Peyer's patch (tissue), 4 donors: ENCODE measurements at regions not wholly inside any gene's neighbourhood (a gene's known extent, or its start where the extent isn't known, plus 50 kb on each side); places are given as distances from the start of the nearest gene placed in this dataset.

Experiments
- POLR2A ChIP-seq, 2 donors: fragments of 450-650 bp; IDR thresholded peaks; one replicate each; pipeline ENCODE4 v1.5.1; 2017; ENCODE audit warnings: antibody characterized with exemption in 2 of 2, mild to moderate bottlenecking in 2 of 2, moderate library complexity in 2 of 2
- TF ChIP-seq, protein P1 (sequence below), 6 experiments: fragments of 450-650 bp in 4 of 6; fragments of 200-600 bp in 2 of 6; sonication (generic) in 1 of 6; IDR thresholded peaks; one replicate each; pipeline ENCODE4 v1.5.1; 2017 to 2019; ENCODE audit warnings: antibody characterized with exemption in 6 of 6, mild to moderate bottlenecking in 3 of 6, moderate library complexity in 1 of 6

DNA sequence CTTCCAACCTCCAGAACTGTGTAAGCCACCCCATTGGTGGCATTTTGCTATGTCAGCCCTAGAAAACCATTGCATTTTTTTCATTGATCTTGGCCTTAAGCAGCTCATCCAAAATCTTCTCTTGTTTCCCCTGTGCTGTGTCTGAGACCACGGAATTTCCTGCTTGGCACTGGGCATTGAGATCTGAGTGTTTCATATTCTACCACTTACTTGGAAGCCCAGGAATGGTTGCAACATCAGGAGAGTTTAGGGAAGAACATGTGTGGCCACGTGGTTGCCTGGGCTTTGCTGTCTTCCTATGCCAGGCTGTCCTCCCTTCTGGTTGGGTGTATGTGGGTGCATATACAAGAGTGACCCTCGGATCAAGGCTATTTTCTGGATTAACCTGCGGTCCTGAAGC is 139.3 kb upstream of the PMEPA1 start:
- TF ChIP-seq, protein P1, sequence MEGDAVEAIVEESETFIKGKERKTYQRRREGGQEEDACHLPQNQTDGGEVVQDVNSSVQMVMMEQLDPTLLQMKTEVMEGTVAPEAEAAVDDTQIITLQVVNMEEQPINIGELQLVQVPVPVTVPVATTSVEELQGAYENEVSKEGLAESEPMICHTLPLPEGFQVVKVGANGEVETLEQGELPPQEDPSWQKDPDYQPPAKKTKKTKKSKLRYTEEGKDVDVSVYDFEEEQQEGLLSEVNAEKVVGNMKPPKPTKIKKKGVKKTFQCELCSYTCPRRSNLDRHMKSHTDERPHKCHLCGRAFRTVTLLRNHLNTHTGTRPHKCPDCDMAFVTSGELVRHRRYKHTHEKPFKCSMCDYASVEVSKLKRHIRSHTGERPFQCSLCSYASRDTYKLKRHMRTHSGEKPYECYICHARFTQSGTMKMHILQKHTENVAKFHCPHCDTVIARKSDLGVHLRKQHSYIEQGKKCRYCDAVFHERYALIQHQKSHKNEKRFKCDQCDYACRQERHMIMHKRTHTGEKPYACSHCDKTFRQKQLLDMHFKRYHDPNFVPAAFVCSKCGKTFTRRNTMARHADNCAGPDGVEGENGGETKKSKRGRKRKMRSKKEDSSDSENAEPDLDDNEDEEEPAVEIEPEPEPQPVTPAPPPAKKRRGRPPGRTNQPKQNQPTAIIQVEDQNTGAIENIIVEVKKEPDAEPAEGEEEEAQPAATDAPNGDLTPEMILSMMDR (IDR thresholded peaks at IDR 0.05) = no peak
- no peak for TF ChIP-seq POLR2A (IDR thresholded peaks at IDR 0.05)
